Stomach (tissue), 8 donors: ENCODE measurements at regions not wholly inside any gene's neighbourhood (a gene's known extent, or its start where the extent isn't known, plus 50 kb on each side); places are given as distances from the start of the nearest gene placed in this dataset.

Experiments
- DNase-seq, 2 donors: peaks; one replicate each; pipeline versions ENCODE4 v3.0.0 to v3.0.0-alpha.2; 2013 to 2019
- H3K27ac ChIP-seq, 5 donors: fragments of 200-600 bp in 4 of 5; sonication (generic) in 4 of 5; one replicate each; pipeline ENCODE4 v1.5.1; 2013 to 2019; ENCODE audit warnings: mild to moderate bottlenecking in 1 of 5, moderate library complexity in 1 of 5
- H3K27me3 ChIP-seq, 3 donors: fragments of 200-600 bp; sonication (generic); one replicate each; pipeline ENCODE4 v1.5.1; 2017 to 2019; ENCODE audit warnings: mixed run types in 1 of 3
- H3K36me3 ChIP-seq, 4 donors: fragments of 200-600 bp; sonication (generic); 1 replicate in 3 of 4; 2 replicates in 1 of 4; pipeline ENCODE4 v1.5.1; 2016 to 2019
- H3K4me1 ChIP-seq, 4 donors: fragments of 200-600 bp; sonication (generic); one replicate each; pipeline ENCODE4 v1.5.1; 2016 to 2019
- H3K4me3 ChIP-seq, 4 donors: fragments of 200-600 bp; sonication (generic) in 3 of 4; one replicate each; pipeline ENCODE4 v1.5.1; 2016 to 2019; ENCODE audit warnings: mild to moderate bottlenecking in 1 of 4
- H3K9me3 ChIP-seq, 4 donors: fragments of 200-600 bp; sonication (generic); one replicate each; pipeline ENCODE4 v1.5.1; 2016 to 2019
- CTCF ChIP-seq, 7 experiments: fragments of 450-650 bp in 4 of 7; fragments of 200-600 bp in 3 of 7; sonication (generic) in 3 of 7; IDR thresholded peaks; one replicate each; pipeline ENCODE4 v1.5.1; 2016 to 2019; ENCODE audit warnings: antibody characterized with exemption in 7 of 7, control low read depth in 2 of 7, mild to moderate bottlenecking in 1 of 7
- EP300 ChIP-seq: sonication (generic); formaldehyde crosslinking; IDR thresholded peaks from one replicate; pipeline ENCODE4 v1.6.1; 2017; ENCODE audit warnings: antibody characterized with exemption
- POLR2A ChIP-seq, 4 donors: fragments of 450-650 bp; IDR thresholded peaks; one replicate each; pipeline ENCODE4 v1.6.1; 2016; ENCODE audit warnings: antibody characterized with exemption in 4 of 4, control low read depth in 2 of 4, mild to moderate bottlenecking in 1 of 4, moderate library complexity in 1 of 4
- POLR2AphosphoS5 ChIP-seq, 3 donors: sonication (generic); formaldehyde crosslinking; IDR thresholded peaks; one replicate each; pipeline ENCODE4 v1.6.1; 2016; ENCODE audit warnings: antibody characterized with exemption in 3 of 3
- WGBS, 5 donors: extraction: QIAGEN DNeasy Blood & Tissue Kit in 3 of 5; methylation state at CpG; one replicate each; pipeline versions ENCODE4 v1.1.5 to v1.1.7; 2013 to 2018; 5-methylcytosine and 5-hydroxymethylcytosine counted together
- intact Hi-C: fragments of 100-400 bp; cut with DNase I; formaldehyde crosslinking; loops from one replicate; pipeline ENCODE4 v1.15.1; 2023; ENCODE audit warnings: low total_unique reads
- donor health status: healthy with polysubstance abuse.
- donor health status: Bipolar disorder and iron deficiency.
- donor health status: healthy.

GRCh38 chr19:28008695-28009094, 1204.3 kb downstream of the UQCRFS1 start:
- intact Hi-C loops, result no loop called here
- Histone ChIP-seq H3K4me1 (peaks cover 0 to 32% (median 18%) of the 10 kb centered on the region in 4 donors), H3K27me3 (no peaks in the 10 kb centered on the region), H3K4me3 (no peak overlapping the region), H3K27ac (no peak overlapping the region), H3K36me3 (no peaks in the 10 kb centered on the region), H3K9me3 (no peaks in the 10 kb centered on the region)
- no peak for DNase-seq
- WGBS, 5 donors, result 60 to 91% (median 85%) methylated on average over 2 of the region's 2 CpGs
- TF ChIP-seq POLR2A (IDR thresholded peaks at IDR 0.05) (no peak), POLR2AphosphoS5 (IDR thresholded peaks at IDR 0.05) (no peak), EP300 (no peak), CTCF (IDR thresholded peaks at IDR 0.05) (no peak)

GRCh38 chr19:28003543-28003942, 1209.4 kb downstream of the UQCRFS1 start:
- peaks cover 0 to 9% (median 0%) of the 10 kb centered on the region in 3 donors for H3K27me3 ChIP-seq
- H3K36me3 ChIP-seq, result no peaks in the 10 kb centered on the region
- no peak for TF ChIP-seq POLR2A (IDR thresholded peaks at IDR 0.05)
- TF ChIP-seq EP300, result no peak
- TF ChIP-seq POLR2AphosphoS5 (IDR thresholded peaks at IDR 0.05), result no peak
- no peak for TF ChIP-seq CTCF (IDR thresholded peaks at IDR 0.05)
- H3K27ac ChIP-seq, result no peak overlapping the region
- no peaks in the 10 kb centered on the region for H3K9me3 ChIP-seq
- WGBS, 5 donors, result 88 to 100% (median 91%) methylated on average over 1 of the region's 1 CpG
- no peak overlapping the region for H3K4me3 ChIP-seq
- intact Hi-C loops, result no loop called here
- no peak for DNase-seq
- no peaks in the 10 kb centered on the region for H3K4me1 ChIP-seq

- Histone ChIP-seq H3K27me3 (no peaks in the 10 kb centered on the region), H3K4me3 (no peak overlapping the region), H3K27ac (no peak overlapping the region), H3K4me1 (peaks cover 0 to 5% (median 0%) of the 10 kb centered on the region in 4 donors), H3K36me3 (no peaks in the 10 kb centered on the region), H3K9me3 (no peaks in the 10 kb centered on the region)
- intact Hi-C loops, result no loop called here
- 56 to 78% (median 67%) methylated on average over 2 of the region's 2 CpGs for WGBS, 5 donors
- TF ChIP-seq EP300 (no peak), POLR2A (IDR thresholded peaks at IDR 0.05) (no peak), POLR2AphosphoS5 (IDR thresholded peaks at IDR 0.05) (no peak), CTCF (IDR thresholded peaks at IDR 0.05) (no peak)
- DNase-seq, result no peak
Measured at GRCh38 chr19:27997069-27997468, 1215.9 kb downstream of the UQCRFS1 start.

GRCh38 chr19:27993619-27994570, 1219.1 kb downstream of the UQCRFS1 start:
- peaks cover 0 to 5% (median 0%) of the 10 kb centered on the region in 4 donors for H3K4me1 ChIP-seq
- H3K4me3 ChIP-seq, result no peak overlapping the region
- H3K36me3 ChIP-seq, result no peaks in the 10 kb centered on the region
- no peaks in the 10 kb centered on the region for H3K27me3 ChIP-seq
- H3K27ac ChIP-seq, result no peak overlapping the region
- TF ChIP-seq POLR2A (IDR thresholded peaks at IDR 0.05) (no peak), CTCF (IDR thresholded peaks at IDR 0.05) (no peak), EP300 (no peak), POLR2AphosphoS5 (IDR thresholded peaks at IDR 0.05) (no peak)
- H3K9me3 ChIP-seq, result no peaks in the 10 kb centered on the region
- peak in 1 of 2 donors; percentile 45 for DNase-seq
- WGBS, 5 donors, result 57 to 73% (median 62%) methylated on average over 6 of the region's 6 CpGs
- intact Hi-C loops, result no loop called here
